ENCODE measurements at regions not wholly inside any gene's neighbourhood (a gene's known extent, or its start where the extent isn't known, plus 50 kb on each side); places are given as distances from the start of the nearest gene placed in this dataset.
"Not testable (repeated sequence)": the region's sequence is repeated elsewhere in the genome, so short reads cannot be mapped to it uniquely, and the experiment has no call there.

DNA sequence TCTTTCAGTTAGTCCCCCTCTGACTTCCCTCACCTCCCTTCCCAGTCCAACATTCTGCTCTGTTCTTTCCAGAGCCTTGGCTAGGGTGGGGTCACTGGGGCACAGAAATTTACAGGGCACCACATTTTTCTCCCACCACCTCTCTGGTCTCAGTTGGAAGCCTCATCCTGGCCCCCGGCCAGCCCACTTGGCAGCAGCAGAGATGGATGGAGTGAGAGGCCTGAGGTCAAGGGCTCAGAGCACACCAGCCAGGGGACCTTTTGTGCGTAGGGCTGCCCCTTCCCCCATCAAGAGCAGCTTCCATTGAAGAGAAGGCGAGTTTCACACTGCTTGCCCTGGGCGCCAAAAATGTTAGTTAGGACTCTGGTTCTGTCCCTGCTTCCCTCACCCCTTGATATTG is 230.9 kb downstream of the SOX3 start:
- Mint-ChIP-seq H3K4me1 (ENCODE audit: low read depth, unreplicated experiment) (no peaks in the 10 kb centered on the region), H3K27me3 (ENCODE audit: unreplicated experiment) (no peaks in the 10 kb centered on the region), H3K9me3 (ENCODE audit: unreplicated experiment) (no peaks in the 10 kb centered on the region), H3K27ac (ENCODE audit: unreplicated experiment) (no peak overlapping the region), H3K4me3 (ENCODE audit: unreplicated experiment) (no peak overlapping the region), H3K36me3 (ENCODE audit: unreplicated experiment) (peaks cover 6% of the 10 kb centered on the region)
- no peak for DNase-seq
- TF ChIP-seq, protein P1, sequence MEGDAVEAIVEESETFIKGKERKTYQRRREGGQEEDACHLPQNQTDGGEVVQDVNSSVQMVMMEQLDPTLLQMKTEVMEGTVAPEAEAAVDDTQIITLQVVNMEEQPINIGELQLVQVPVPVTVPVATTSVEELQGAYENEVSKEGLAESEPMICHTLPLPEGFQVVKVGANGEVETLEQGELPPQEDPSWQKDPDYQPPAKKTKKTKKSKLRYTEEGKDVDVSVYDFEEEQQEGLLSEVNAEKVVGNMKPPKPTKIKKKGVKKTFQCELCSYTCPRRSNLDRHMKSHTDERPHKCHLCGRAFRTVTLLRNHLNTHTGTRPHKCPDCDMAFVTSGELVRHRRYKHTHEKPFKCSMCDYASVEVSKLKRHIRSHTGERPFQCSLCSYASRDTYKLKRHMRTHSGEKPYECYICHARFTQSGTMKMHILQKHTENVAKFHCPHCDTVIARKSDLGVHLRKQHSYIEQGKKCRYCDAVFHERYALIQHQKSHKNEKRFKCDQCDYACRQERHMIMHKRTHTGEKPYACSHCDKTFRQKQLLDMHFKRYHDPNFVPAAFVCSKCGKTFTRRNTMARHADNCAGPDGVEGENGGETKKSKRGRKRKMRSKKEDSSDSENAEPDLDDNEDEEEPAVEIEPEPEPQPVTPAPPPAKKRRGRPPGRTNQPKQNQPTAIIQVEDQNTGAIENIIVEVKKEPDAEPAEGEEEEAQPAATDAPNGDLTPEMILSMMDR (IDR thresholded peaks at IDR 0.05; ENCODE audit: partially characterized antibody, unreplicated experiment): no peak

DNA sequence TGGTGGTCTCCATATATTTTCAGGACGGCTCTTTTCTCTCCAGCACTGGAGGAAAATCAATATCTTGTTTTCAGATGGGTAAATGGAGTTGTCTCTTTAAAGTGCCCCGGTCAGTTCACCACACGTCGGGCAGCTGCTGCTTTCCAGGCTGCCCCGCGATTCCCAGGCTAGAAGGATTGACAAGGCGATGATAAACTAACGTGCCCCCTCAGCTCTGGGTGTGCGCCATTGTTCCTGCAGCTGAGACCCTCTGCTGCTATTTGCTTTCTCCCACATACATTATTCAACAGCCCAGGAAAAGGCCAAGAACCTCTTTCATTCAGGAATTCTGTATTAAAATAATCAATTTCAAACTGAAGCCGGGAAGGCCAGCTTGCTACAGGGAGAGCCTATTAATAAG is 254.5 kb downstream of the SOX3 start:
- peak; percentile 60 for DNase-seq
- TF ChIP-seq, protein P1 (IDR thresholded peaks at IDR 0.05; ENCODE audit: partially characterized antibody, unreplicated experiment): no peak
- Mint-ChIP-seq H3K4me3 (ENCODE audit: unreplicated experiment) (peak overlapping the region; percentile 72), H3K9me3 (ENCODE audit: unreplicated experiment) (peaks cover 3% of the 10 kb centered on the region), H3K4me1 (ENCODE audit: low read depth, unreplicated experiment) (peaks cover 12% of the 10 kb centered on the region), H3K27me3 (ENCODE audit: unreplicated experiment) (peaks cover 4% of the 10 kb centered on the region), H3K36me3 (ENCODE audit: unreplicated experiment) (no peaks in the 10 kb centered on the region), H3K27ac (ENCODE audit: unreplicated experiment) (peak overlapping the region; percentile 90)

DNA sequence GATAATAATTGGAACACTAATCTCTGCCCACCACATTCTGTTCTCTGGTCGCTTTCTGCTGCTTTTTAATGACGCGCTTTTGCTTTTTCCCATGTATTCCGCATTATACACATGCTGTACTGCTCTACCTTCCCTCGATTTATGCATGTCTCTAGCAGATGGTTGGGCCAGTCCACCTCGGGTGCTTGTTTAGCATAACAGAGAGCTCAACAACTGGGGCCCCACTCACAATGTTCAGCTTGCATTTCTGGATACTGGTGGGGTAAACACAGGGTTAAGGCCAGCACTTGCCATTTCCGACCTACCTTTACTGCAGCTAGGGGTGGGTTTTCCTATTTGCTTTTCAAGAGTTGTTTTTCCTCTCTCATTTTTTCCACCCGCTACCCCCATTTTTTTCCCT is 255.8 kb downstream of the SOX3 start:
- Mint-ChIP-seq H3K9me3 (ENCODE audit: unreplicated experiment) (peaks cover 3% of the 10 kb centered on the region), H3K4me3 (ENCODE audit: unreplicated experiment) (peak overlapping the region; percentile 35), H3K36me3 (ENCODE audit: unreplicated experiment) (no peaks in the 10 kb centered on the region), H3K27ac (ENCODE audit: unreplicated experiment) (peak overlapping the region; percentile 48), H3K4me1 (ENCODE audit: low read depth, unreplicated experiment) (peaks cover 12% of the 10 kb centered on the region), H3K27me3 (ENCODE audit: unreplicated experiment) (peaks cover 4% of the 10 kb centered on the region)
- TF ChIP-seq, protein P1 (IDR thresholded peaks at IDR 0.05; ENCODE audit: partially characterized antibody, unreplicated experiment): no peak
- DNase-seq: no peak

GRCh38 chrX:140229191-140229590 is 263.9 kb upstream of the CXorf66 start:
- H3K27ac Mint-ChIP-seq (ENCODE audit: unreplicated experiment): no peak overlapping the region
- H3K36me3 Mint-ChIP-seq (ENCODE audit: unreplicated experiment): no peaks in the 10 kb centered on the region
- H3K4me3 Mint-ChIP-seq (ENCODE audit: unreplicated experiment): no peak overlapping the region
- peaks cover 1% of the 10 kb centered on the region for H3K9me3 Mint-ChIP-seq (ENCODE audit: unreplicated experiment)
- H3K27me3 Mint-ChIP-seq (ENCODE audit: unreplicated experiment): no peaks in the 10 kb centered on the region
- DNase-seq: no peak
- no peaks in the 10 kb centered on the region for H3K4me1 Mint-ChIP-seq (ENCODE audit: low read depth, unreplicated experiment)
- TF ChIP-seq, protein P1 (IDR thresholded peaks at IDR 0.05; ENCODE audit: partially characterized antibody, unreplicated experiment): no peak

GRCh38 chrX:140226037-140226436 is 260.7 kb upstream of the CXorf66 start:
- not testable (repeated sequence) for H3K4me3 Mint-ChIP-seq (ENCODE audit: unreplicated experiment); DNase-seq; H3K27me3 Mint-ChIP-seq (ENCODE audit: unreplicated experiment); H3K9me3 Mint-ChIP-seq (ENCODE audit: unreplicated experiment); H3K36me3 Mint-ChIP-seq (ENCODE audit: unreplicated experiment); H3K4me1 Mint-ChIP-seq (ENCODE audit: low read depth, unreplicated experiment); H3K27ac Mint-ChIP-seq (ENCODE audit: unreplicated experiment)

GRCh38 chrX:140215894-140216293 is 250.6 kb upstream of the CXorf66 start:
- H3K27me3 Mint-ChIP-seq (ENCODE audit: unreplicated experiment); H3K4me3 Mint-ChIP-seq (ENCODE audit: unreplicated experiment); H3K27ac Mint-ChIP-seq (ENCODE audit: unreplicated experiment); H3K36me3 Mint-ChIP-seq (ENCODE audit: unreplicated experiment); DNase-seq; H3K9me3 Mint-ChIP-seq (ENCODE audit: unreplicated experiment); H3K4me1 Mint-ChIP-seq (ENCODE audit: low read depth, unreplicated experiment): not testable (repeated sequence)

DNA sequence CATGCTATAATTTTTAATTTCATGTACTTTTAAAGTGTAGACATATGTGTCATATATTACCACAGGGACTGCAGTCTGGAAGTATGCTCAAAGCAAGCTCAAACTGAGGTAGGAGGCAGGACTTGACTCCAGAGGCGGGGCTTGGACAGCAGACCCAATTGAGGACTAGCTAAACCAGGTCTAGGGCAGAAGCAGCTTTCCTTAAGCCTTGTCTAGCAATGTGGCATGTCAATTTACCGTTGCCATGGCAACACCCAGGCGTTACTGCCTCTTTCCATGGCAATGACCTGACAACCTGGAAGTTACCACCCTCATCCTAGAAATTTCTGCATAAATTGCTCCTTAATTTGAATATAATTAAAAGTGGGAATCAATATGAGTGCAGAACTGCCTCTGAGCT is 249.2 kb upstream of the CXorf66 start:
- H3K4me3 Mint-ChIP-seq (ENCODE audit: unreplicated experiment); H3K4me1 Mint-ChIP-seq (ENCODE audit: low read depth, unreplicated experiment); H3K9me3 Mint-ChIP-seq (ENCODE audit: unreplicated experiment); H3K27me3 Mint-ChIP-seq (ENCODE audit: unreplicated experiment); H3K27ac Mint-ChIP-seq (ENCODE audit: unreplicated experiment); H3K36me3 Mint-ChIP-seq (ENCODE audit: unreplicated experiment): not testable (repeated sequence)
- DNase-seq: peak; percentile 15

All from glutamatergic neuron (in vitro differentiated cells).